ENCODE measurements at regions not wholly inside any gene's neighbourhood (a gene's known extent, or its start where the extent isn't known, plus 50 kb on each side); places are given as distances from the start of the nearest gene placed in this dataset.

DNA sequence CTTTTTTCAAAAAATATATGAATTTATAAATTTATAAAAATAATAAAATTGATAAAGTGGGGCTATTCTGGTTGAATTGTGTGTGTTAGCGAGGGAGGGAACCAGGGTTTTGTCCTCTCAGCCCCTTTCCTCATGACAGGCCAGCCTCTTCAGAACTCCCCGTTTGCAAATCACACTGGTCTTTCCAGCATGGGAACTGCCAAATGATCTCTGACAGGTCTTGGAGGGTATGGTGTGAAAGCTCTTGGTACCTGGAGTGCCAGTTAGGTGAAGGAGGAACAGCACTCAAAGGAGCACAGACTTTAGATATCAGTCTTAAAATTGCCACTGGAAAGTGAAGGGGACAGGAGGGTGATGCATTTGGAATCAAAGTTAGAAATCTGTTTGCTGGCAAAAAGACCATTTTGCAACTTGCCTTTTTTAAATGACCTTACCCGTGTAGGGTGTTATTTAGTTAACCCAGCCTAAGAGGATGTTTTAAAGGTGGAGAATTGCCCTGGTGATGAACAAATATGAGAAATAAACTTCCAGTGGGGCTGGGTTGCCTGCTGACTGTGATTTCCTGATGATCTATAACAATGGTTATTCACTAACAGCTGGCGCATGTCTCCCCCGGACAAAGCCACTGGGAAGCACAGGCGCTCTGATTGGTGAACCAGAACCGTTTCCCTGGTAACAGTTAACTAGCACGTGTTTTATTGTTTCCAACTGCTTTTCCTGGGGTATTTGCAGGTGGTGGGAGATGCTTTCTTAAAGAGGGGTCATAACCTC is 85.3 kb upstream of the EFEMP1 start:
- WGBS (ENCODE audit: extremely low coverage, insufficient coverage, insufficient read length): no CpG with 5 or more reads among the region's 8 CpGs
- Histone ChIP-seq H3K79me1 (ENCODE audit: low read length) (no peaks in the 10 kb centered on the region), H2BK120ac (ENCODE audit: insufficient read depth, low read length, poor library complexity) (no peak overlapping the region), H3K79me2 (ENCODE audit: control insufficient read depth, insufficient read depth, low read length, poor library complexity) (no peaks in the 10 kb centered on the region), H3K27ac (ENCODE audit: low read depth, low read length) (no peak overlapping the region), H3K4ac (ENCODE audit: low read depth, low read length) (no peak overlapping the region), H3K4me1 (ENCODE audit: control insufficient read depth in 1 of 2, insufficient read depth in 2 of 2, low read length in 2 of 2) (no peaks in the 10 kb centered on the region), H3K4me2 (ENCODE audit: low read length) (no peak overlapping the region), H4K91ac (ENCODE audit: low read depth, low read length) (no peak overlapping the region), H2AFZ (ENCODE audit: insufficient read depth, low read length, poor library complexity) (no peak overlapping the region), H3K4me3 (ENCODE audit: low read depth, low read length) (no peak overlapping the region), H4K12ac (ENCODE audit: low read depth, low read length) (no peak overlapping the region), H3K23ac (ENCODE audit: low read length) (no peak overlapping the region), H3K14ac (ENCODE audit: low read length) (no peak overlapping the region), H3K18ac (ENCODE audit: low read length) (no peak overlapping the region), H3K9me3 (ENCODE audit: insufficient read depth, low read depth, low read length) (no peaks in the 10 kb centered on the region), H2BK12ac (ENCODE audit: low read length) (no peak overlapping the region), H2BK5ac (ENCODE audit: low read depth, low read length, poor library complexity) (no peak overlapping the region), H3K36me3 (ENCODE audit: control insufficient read depth in 1 of 2, insufficient read depth in 2 of 2, low read length in 2 of 2) (no peaks in the 10 kb centered on the region), H3K9ac (ENCODE audit: low read length) (no peak overlapping the region), H3K27me3 (ENCODE audit: insufficient read depth, low read length) (no peaks in the 10 kb centered on the region), H2AK5ac (ENCODE audit: low read length) (no peak overlapping the region), H4K8ac (ENCODE audit: low read depth, low read length) (no peak overlapping the region)
- DNase-seq: no peak

- H3K4me1 ChIP-seq (ENCODE audit: control insufficient read depth in 1 of 2, insufficient read depth in 2 of 2, low read length in 2 of 2): no peaks in the 10 kb centered on the region
- H3K4me2 ChIP-seq (ENCODE audit: low read length): no peak overlapping the region
- H3K27ac ChIP-seq (ENCODE audit: low read depth, low read length): no peak overlapping the region
- no peak overlapping the region for H4K91ac ChIP-seq (ENCODE audit: low read depth, low read length)
- no peak overlapping the region for H3K4ac ChIP-seq (ENCODE audit: low read depth, low read length)
- no peak overlapping the region for H4K12ac ChIP-seq (ENCODE audit: low read depth, low read length)
- H2AFZ ChIP-seq (ENCODE audit: insufficient read depth, low read length, poor library complexity): no peak overlapping the region
- peak in 1 of 2 donors; percentile 70 for DNase-seq
- H3K4me3 ChIP-seq (ENCODE audit: low read depth, low read length): no peak overlapping the region
- H3K79me2 ChIP-seq (ENCODE audit: control insufficient read depth, insufficient read depth, low read length, poor library complexity): no peaks in the 10 kb centered on the region
- H3K18ac ChIP-seq (ENCODE audit: low read length): no peak overlapping the region
- H3K79me1 ChIP-seq (ENCODE audit: low read length): no peaks in the 10 kb centered on the region
- H3K36me3 ChIP-seq (ENCODE audit: control insufficient read depth in 1 of 2, insufficient read depth in 2 of 2, low read length in 2 of 2): no peaks in the 10 kb centered on the region
- H3K9ac ChIP-seq (ENCODE audit: low read length): no peak overlapping the region
- no peak overlapping the region for H3K23ac ChIP-seq (ENCODE audit: low read length)
- H2AK5ac ChIP-seq (ENCODE audit: low read length): no peak overlapping the region
- no peak overlapping the region for H2BK120ac ChIP-seq (ENCODE audit: insufficient read depth, low read length, poor library complexity)
- H2BK5ac ChIP-seq (ENCODE audit: low read depth, low read length, poor library complexity): no peak overlapping the region
- H3K9me3 ChIP-seq (ENCODE audit: insufficient read depth, low read depth, low read length): no peaks in the 10 kb centered on the region
- H2BK12ac ChIP-seq (ENCODE audit: low read length): no peak overlapping the region
- no CpG with 5 or more reads among the region's 3 CpGs for WGBS (ENCODE audit: extremely low coverage, insufficient coverage, insufficient read length)
- no peaks in the 10 kb centered on the region for H3K27me3 ChIP-seq (ENCODE audit: insufficient read depth, low read length)
- no peak overlapping the region for H4K8ac ChIP-seq (ENCODE audit: low read depth, low read length)
- no peak overlapping the region for H3K14ac ChIP-seq (ENCODE audit: low read length)
Measured at GRCh38 chr2:56009758-56010458, 86.3 kb upstream of the EFEMP1 start.

DNA sequence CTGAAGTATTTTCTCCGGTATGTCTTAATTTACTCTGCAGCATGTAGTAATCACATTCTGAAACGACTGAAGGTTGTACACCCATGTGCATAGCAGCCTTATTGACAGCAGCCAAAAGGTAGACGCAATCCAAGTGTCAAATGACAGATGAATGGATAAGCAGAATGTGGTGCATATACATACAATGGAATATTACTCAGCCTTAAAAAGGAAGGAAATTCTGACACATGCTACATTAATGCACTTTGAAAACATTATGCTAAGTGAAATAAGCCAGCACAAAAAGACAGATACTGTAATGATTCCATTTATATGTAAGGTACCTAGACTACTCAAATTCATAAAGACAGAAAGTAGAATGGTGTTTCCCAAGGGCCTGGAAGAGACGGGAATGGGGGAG is 88.0 kb upstream of the EFEMP1 start:
- Histone ChIP-seq H2BK120ac (ENCODE audit: insufficient read depth, low read length, poor library complexity) (no peak overlapping the region), H4K91ac (ENCODE audit: low read depth, low read length) (no peak overlapping the region), H3K79me2 (ENCODE audit: control insufficient read depth, insufficient read depth, low read length, poor library complexity) (no peaks in the 10 kb centered on the region), H3K27me3 (ENCODE audit: insufficient read depth, low read length) (no peaks in the 10 kb centered on the region), H2BK5ac (ENCODE audit: low read depth, low read length, poor library complexity) (no peak overlapping the region), H3K36me3 (ENCODE audit: control insufficient read depth in 1 of 2, insufficient read depth in 2 of 2, low read length in 2 of 2) (no peaks in the 10 kb centered on the region), H3K4ac (ENCODE audit: low read depth, low read length) (no peak overlapping the region), H3K9ac (ENCODE audit: low read length) (no peak overlapping the region), H3K9me3 (ENCODE audit: insufficient read depth, low read depth, low read length) (no peaks in the 10 kb centered on the region), H3K79me1 (ENCODE audit: low read length) (no peaks in the 10 kb centered on the region), H3K27ac (ENCODE audit: low read depth, low read length) (no peak overlapping the region), H3K14ac (ENCODE audit: low read length) (no peak overlapping the region), H2AK5ac (ENCODE audit: low read length) (no peak overlapping the region), H3K4me2 (ENCODE audit: low read length) (no peak overlapping the region), H3K23ac (ENCODE audit: low read length) (no peak overlapping the region), H2BK12ac (ENCODE audit: low read length) (no peak overlapping the region), H3K4me3 (ENCODE audit: low read depth, low read length) (no peak overlapping the region), H4K8ac (ENCODE audit: low read depth, low read length) (no peak overlapping the region), H2AFZ (ENCODE audit: insufficient read depth, low read length, poor library complexity) (no peak overlapping the region), H4K12ac (ENCODE audit: low read depth, low read length) (no peak overlapping the region), H3K18ac (ENCODE audit: low read length) (no peak overlapping the region), H3K4me1 (ENCODE audit: control insufficient read depth in 1 of 2, insufficient read depth in 2 of 2, low read length in 2 of 2) (no peaks in the 10 kb centered on the region)
- DNase-seq: no peak
- no CpG with 5 or more reads among the region's 4 CpGs for WGBS (ENCODE audit: extremely low coverage, insufficient coverage, insufficient read length)

- H3K4me1 ChIP-seq (ENCODE audit: control insufficient read depth in 1 of 2, insufficient read depth in 2 of 2, low read length in 2 of 2): no peaks in the 10 kb centered on the region
- no peaks in the 10 kb centered on the region for H3K36me3 ChIP-seq (ENCODE audit: control insufficient read depth in 1 of 2, insufficient read depth in 2 of 2, low read length in 2 of 2)
- no peak overlapping the region for H2BK5ac ChIP-seq (ENCODE audit: low read depth, low read length, poor library complexity)
- no peak overlapping the region for H4K91ac ChIP-seq (ENCODE audit: low read depth, low read length)
- no peak overlapping the region for H2BK120ac ChIP-seq (ENCODE audit: insufficient read depth, low read length, poor library complexity)
- H3K79me2 ChIP-seq (ENCODE audit: control insufficient read depth, insufficient read depth, low read length, poor library complexity): no peaks in the 10 kb centered on the region
- H2BK12ac ChIP-seq (ENCODE audit: low read length): no peak overlapping the region
- H3K18ac ChIP-seq (ENCODE audit: low read length): no peak overlapping the region
- H3K23ac ChIP-seq (ENCODE audit: low read length): no peak overlapping the region
- no peak overlapping the region for H3K27ac ChIP-seq (ENCODE audit: low read depth, low read length)
- H3K4ac ChIP-seq (ENCODE audit: low read depth, low read length): no peak overlapping the region
- H2AK5ac ChIP-seq (ENCODE audit: low read length): no peak overlapping the region
- no peak overlapping the region for H4K12ac ChIP-seq (ENCODE audit: low read depth, low read length)
- WGBS (ENCODE audit: extremely low coverage, insufficient coverage, insufficient read length): no CpG with 5 or more reads among the region's 1 CpG
- no peak for DNase-seq
- no peaks in the 10 kb centered on the region for H3K27me3 ChIP-seq (ENCODE audit: insufficient read depth, low read length)
- no peak overlapping the region for H4K8ac ChIP-seq (ENCODE audit: low read depth, low read length)
- no peak overlapping the region for H3K4me3 ChIP-seq (ENCODE audit: low read depth, low read length)
- no peak overlapping the region for H3K14ac ChIP-seq (ENCODE audit: low read length)
- no peak overlapping the region for H3K4me2 ChIP-seq (ENCODE audit: low read length)
- no peaks in the 10 kb centered on the region for H3K79me1 ChIP-seq (ENCODE audit: low read length)
- no peaks in the 10 kb centered on the region for H3K9me3 ChIP-seq (ENCODE audit: insufficient read depth, low read depth, low read length)
- H3K9ac ChIP-seq (ENCODE audit: low read length): no peak overlapping the region
- H2AFZ ChIP-seq (ENCODE audit: insufficient read depth, low read length, poor library complexity): no peak overlapping the region
Measured at GRCh38 chr2:56012221-56012765, 88.7 kb upstream of the EFEMP1 start.
